PC-3 (cell line): ENCODE measurements at regions not wholly inside any gene's neighbourhood (a gene's known extent, or its start where the extent isn't known, plus 50 kb on each side); places are given as distances from the start of the nearest gene placed in this dataset.
"Not testable (repeated sequence)": the region's sequence is repeated elsewhere in the genome, so short reads cannot be mapped to it uniquely, and the experiment has no call there.

Experiments
- ATAC-seq: fragments of 200-7000 bp; cut with Tn5 transposase; 2 replicates; pipeline ENCODE4 v1.9.1; 2020; ENCODE audit warnings: mild to moderate bottlenecking, moderate library complexity
- BruUV-seq: library from RNA; stranded (reverse); fragments of 400-500 nt; replicated peaks from 2 replicates; lab custom pipeline; 2021; lab: Mats Ljungman, UMichigan
- CTCF ChIA-PET: fragments of 300-600 bp; sonication (Branson Sonifier 250); formaldehyde crosslinking; loops from one replicate; lab custom pipeline; 2022; ENCODE audit warnings: antibody characterized with exemption; lab: Charles Lee
- POLR2A ChIA-PET: fragments of 300-600 bp; sonication (Branson Sonifier 250); formaldehyde crosslinking; loops from one replicate; lab custom pipeline; 2022; ENCODE audit warnings: antibody characterized with exemption; ENCODE audit not compliant: unreplicated experiment; lab: Charles Lee
- DNase-seq: peaks from one replicate; pipeline ENCODE4 v3.0.0-alpha.2; 2015
- H2AFZ ChIP-seq: fragments of 300-600 bp; sonication (generic); 2 replicates; pipeline ENCODE4 v1.6.0; 2016; ENCODE audit warnings: antibody characterized with exemption, low read length
- H3F3A ChIP-seq: fragments of 300-600 bp; sonication (generic); one replicate; pipeline ENCODE4 v1.6.0; 2017; ENCODE audit warnings: antibody characterized with exemption, low read length, control low read depth, mild to moderate bottlenecking; ENCODE audit not compliant: unreplicated experiment
- H3K27ac ChIP-seq: fragments of 300-600 bp; sonication (generic); 2 replicates; pipeline ENCODE4 v1.5.1; 2016; ENCODE audit warnings: mild to moderate bottlenecking, low read length
- H3K27me3 ChIP-seq: fragments of 300-600 bp; sonication (generic); 2 replicates; pipeline ENCODE4 v1.6.1; 2016; ENCODE audit warnings: low read length, mixed read lengths
- H3K36me3 ChIP-seq: fragments of 300-600 bp; sonication (generic); 2 replicates; pipeline ENCODE4 v1.6.1; 2016; ENCODE audit warnings: low read depth, mixed run types, low read length, mixed read lengths
- H3K4me1 ChIP-seq: fragments of 300-600 bp; sonication (generic); 2 replicates; pipeline ENCODE4 v1.5.1; 2016; ENCODE audit warnings: low read length; ENCODE audit not compliant: insufficient read depth
- H3K4me2 ChIP-seq: fragments of 300-600 bp; sonication (generic); 2 replicates; pipeline ENCODE4 v1.6.0; 2016; ENCODE audit warnings: low read length
- H3K4me3 ChIP-seq: fragments of 300-600 bp; sonication (generic); 2 replicates; pipeline ENCODE4 v1.5.1; 2016; ENCODE audit warnings: mild to moderate bottlenecking, low read length, mixed read lengths
- H3K79me2 ChIP-seq: fragments of 300-600 bp; sonication (generic); 2 replicates; pipeline ENCODE4 v1.6.1; 2017; ENCODE audit warnings: low read length, mixed read lengths
- H3K9ac ChIP-seq: fragments of 300-600 bp; sonication (generic); 2 replicates; pipeline ENCODE4 v1.6.0; 2016; ENCODE audit warnings: mild to moderate bottlenecking, low read length
- H3K9me2 ChIP-seq: fragments of 300-600 bp; sonication (generic); replicated peaks from 2 replicates; pipeline ENCODE4 v1.6.1; 2016; ENCODE audit warnings: mixed run types, low read length, mixed read lengths
- H3K9me3 ChIP-seq: fragments of 300-600 bp; sonication (generic); 2 replicates; pipeline ENCODE4 v1.6.1; 2016; ENCODE audit warnings: low read length, mixed read lengths
- H4K20me1 ChIP-seq: fragments of 300-600 bp; sonication (generic); 2 replicates; pipeline ENCODE4 v1.6.1; 2016; ENCODE audit warnings: low read length, mixed read lengths
- EZH2 ChIP-seq: fragments of 300-600 bp; sonication (generic); IDR thresholded peaks from one replicate; pipeline ENCODE4 v1.6.1; 2017; ENCODE audit warnings: antibody characterized with exemption, mild to moderate bottlenecking, low read length; ENCODE audit not compliant: unreplicated experiment
- EZH2phosphoT487 ChIP-seq: fragments of 300-600 bp; sonication (generic); IDR thresholded peaks from 2 replicates; pipeline ENCODE4 v1.6.1; 2018; ENCODE audit warnings: mild to moderate bottlenecking, antibody characterized with exemption, low read length, borderline replicate concordance
- intact Hi-C: fragments of 100-400 bp; cut with micrococcal nuclease; formaldehyde crosslinking; loops from 2 replicates; pipeline ENCODE4 v1.9.0; 2023
- TF ChIP-seq, protein P1 (sequence below): fragments of 300-600 bp; sonication (generic); conservative IDR thresholded peaks from 2 replicates; pipeline ENCODE4 v1.5.1; 2017; ENCODE audit warnings: antibody characterized with exemption, low read depth, mild to moderate bottlenecking, low read length

DNA sequence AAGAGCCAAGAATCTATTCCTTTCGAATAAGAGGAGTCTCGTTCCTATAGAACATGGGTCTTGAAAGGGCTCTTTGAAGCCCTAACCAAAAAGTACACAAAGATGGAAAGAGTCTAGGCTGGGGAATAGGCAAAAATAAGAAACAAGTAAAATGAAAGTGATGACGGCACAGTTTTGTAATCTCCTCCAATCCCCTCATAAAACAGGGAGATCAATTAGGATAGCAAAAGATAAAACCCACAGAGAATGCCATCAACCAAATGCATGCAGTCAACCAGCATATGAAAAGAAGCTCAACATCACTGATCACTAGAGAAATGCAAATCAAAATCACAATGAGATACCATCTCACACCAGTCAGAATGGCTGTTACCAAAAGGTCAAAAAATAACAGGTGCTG, 122.4 kb upstream of the LSM14A start:
- H3K4me2 ChIP-seq: no peak overlapping the region
- ChIA-PET POLR2A (no interaction called here), CTCF (no interaction called here)
- no peaks in the 10 kb centered on the region for H3K27me3 ChIP-seq
- TF ChIP-seq EZH2phosphoT487 (no peak), EZH2 (no peak)
- TF ChIP-seq, protein P1, sequence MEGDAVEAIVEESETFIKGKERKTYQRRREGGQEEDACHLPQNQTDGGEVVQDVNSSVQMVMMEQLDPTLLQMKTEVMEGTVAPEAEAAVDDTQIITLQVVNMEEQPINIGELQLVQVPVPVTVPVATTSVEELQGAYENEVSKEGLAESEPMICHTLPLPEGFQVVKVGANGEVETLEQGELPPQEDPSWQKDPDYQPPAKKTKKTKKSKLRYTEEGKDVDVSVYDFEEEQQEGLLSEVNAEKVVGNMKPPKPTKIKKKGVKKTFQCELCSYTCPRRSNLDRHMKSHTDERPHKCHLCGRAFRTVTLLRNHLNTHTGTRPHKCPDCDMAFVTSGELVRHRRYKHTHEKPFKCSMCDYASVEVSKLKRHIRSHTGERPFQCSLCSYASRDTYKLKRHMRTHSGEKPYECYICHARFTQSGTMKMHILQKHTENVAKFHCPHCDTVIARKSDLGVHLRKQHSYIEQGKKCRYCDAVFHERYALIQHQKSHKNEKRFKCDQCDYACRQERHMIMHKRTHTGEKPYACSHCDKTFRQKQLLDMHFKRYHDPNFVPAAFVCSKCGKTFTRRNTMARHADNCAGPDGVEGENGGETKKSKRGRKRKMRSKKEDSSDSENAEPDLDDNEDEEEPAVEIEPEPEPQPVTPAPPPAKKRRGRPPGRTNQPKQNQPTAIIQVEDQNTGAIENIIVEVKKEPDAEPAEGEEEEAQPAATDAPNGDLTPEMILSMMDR: no peak
- DNase-seq (no peak), ATAC-seq (no peak)
- intact Hi-C loops: no loop called here
- H3K4me3 ChIP-seq: no peak overlapping the region
- H3K4me1 ChIP-seq: no peaks in the 10 kb centered on the region
- H3K27ac ChIP-seq: no peak overlapping the region
- no peaks in the 10 kb centered on the region for H3K79me2 ChIP-seq
- no peak overlapping the region for H2AFZ ChIP-seq
- H3K9ac ChIP-seq: no peak overlapping the region
- H4K20me1 ChIP-seq: no peaks in the 10 kb centered on the region
- no peaks in the 10 kb centered on the region for H3K9me3 ChIP-seq
- H3F3A ChIP-seq: no peaks in the 10 kb centered on the region
- H3K9me2 ChIP-seq: no peaks in the 10 kb centered on the region
- BruUV-seq: no TSS peak
- no peaks in the 10 kb centered on the region for H3K36me3 ChIP-seq

DNA sequence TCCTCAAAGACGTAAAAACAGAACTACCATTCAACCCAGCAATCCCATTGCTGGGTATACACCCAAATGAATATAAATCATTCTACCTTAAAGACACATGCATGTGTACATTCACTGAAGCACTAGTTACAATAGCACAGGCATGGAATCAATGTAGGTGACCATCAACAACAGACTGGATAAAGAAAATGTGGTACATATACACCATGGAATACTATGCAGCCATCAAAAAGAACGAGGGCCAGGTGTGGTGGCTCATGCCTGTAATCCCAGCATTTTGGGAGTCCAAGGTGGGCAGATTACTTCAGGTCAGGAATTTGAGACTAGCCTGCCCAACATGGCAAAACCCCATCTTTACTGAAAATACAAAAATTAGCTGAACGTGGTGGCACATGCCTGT, 121.9 kb upstream of the LSM14A start:
- H3K9me2 ChIP-seq, H3K4me1 ChIP-seq, H3K4me3 ChIP-seq, H3K27ac ChIP-seq, H3K79me2 ChIP-seq, H3K9me3 ChIP-seq, DNase-seq, POLR2A ChIA-PET, H3F3A ChIP-seq, ATAC-seq, intact Hi-C loops, H4K20me1 ChIP-seq, H3K4me2 ChIP-seq, H3K36me3 ChIP-seq, CTCF ChIA-PET, BruUV-seq, H2AFZ ChIP-seq, H3K9ac ChIP-seq, H3K27me3 ChIP-seq: not testable (repeated sequence)

DNA sequence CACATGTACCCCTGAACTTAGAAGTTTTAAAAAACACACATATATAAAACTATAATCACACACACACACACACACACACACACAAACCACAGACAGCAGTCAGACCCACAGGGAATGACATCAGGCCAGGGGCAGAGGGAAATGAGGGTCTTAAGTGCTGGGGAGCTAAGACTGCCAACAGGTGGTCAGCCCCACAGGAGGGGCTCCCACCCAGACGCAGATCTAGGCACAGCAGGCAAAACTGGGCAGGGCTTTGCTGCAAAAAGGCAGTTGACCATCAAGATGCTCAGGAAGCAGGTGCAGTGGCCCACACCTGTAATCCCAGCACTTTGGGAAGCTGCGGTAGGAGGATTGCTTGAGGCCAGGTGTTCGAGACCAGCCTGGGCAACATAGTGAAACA, 121.0 kb upstream of the LSM14A start:
- Histone ChIP-seq H3K9me2 (no peaks in the 10 kb centered on the region), H3K27ac (no peak overlapping the region), H3F3A (no peaks in the 10 kb centered on the region), H3K4me2 (no peak overlapping the region), H3K27me3 (no peaks in the 10 kb centered on the region), H3K4me1 (no peaks in the 10 kb centered on the region), H3K79me2 (no peaks in the 10 kb centered on the region), H2AFZ (no peak overlapping the region), H3K9ac (no peak overlapping the region), H4K20me1 (no peaks in the 10 kb centered on the region), H3K4me3 (no peak overlapping the region), H3K36me3 (no peaks in the 10 kb centered on the region), H3K9me3 (no peaks in the 10 kb centered on the region)
- no peak for ATAC-seq
- ChIA-PET POLR2A (no interaction called here), CTCF (no interaction called here)
- no TSS peak for BruUV-seq
- no peak for TF ChIP-seq EZH2phosphoT487
- TF ChIP-seq, protein P1: no peak
- DNase-seq: no peak
- intact Hi-C loops: no loop called here
